ENCODE measurements at regions not wholly inside any gene's neighbourhood (a gene's known extent, or its start where the extent isn't known, plus 50 kb on each side); places are given as distances from the start of the nearest gene placed in this dataset.

DNA sequence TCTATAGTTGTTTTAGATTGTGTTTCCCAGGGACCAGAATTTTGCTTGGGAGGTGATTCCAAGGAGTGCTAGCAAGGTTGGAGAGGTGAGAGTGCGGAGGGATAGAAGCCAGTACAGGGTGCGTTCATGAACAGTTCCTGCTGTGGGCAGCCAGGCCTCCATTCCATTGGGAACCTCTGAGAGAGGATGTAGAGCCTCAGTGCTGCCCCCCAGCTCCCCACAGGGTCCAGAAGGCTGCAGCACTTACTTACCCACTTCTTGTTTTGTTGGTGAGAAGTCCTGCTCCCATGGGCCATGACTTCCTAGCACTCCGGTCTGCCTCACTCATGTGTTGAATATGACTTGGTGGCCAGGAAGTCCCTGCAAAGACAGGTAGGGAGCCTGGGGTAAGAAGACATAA, 128.2 kb upstream of the GAS1 start:
- TF ChIP-seq FOXP2 (optimal IDR thresholded peaks at IDR 0.05; ENCODE audit: borderline replicate concordance, extremely low read depth, extremely low read length, insufficient read depth): no peak
- no peak for TF ChIP-seq POLR2AphosphoS5 (IDR thresholded peaks at IDR 0.05; ENCODE audit: low read depth, low read length)
- TF ChIP-seq, protein P1, sequence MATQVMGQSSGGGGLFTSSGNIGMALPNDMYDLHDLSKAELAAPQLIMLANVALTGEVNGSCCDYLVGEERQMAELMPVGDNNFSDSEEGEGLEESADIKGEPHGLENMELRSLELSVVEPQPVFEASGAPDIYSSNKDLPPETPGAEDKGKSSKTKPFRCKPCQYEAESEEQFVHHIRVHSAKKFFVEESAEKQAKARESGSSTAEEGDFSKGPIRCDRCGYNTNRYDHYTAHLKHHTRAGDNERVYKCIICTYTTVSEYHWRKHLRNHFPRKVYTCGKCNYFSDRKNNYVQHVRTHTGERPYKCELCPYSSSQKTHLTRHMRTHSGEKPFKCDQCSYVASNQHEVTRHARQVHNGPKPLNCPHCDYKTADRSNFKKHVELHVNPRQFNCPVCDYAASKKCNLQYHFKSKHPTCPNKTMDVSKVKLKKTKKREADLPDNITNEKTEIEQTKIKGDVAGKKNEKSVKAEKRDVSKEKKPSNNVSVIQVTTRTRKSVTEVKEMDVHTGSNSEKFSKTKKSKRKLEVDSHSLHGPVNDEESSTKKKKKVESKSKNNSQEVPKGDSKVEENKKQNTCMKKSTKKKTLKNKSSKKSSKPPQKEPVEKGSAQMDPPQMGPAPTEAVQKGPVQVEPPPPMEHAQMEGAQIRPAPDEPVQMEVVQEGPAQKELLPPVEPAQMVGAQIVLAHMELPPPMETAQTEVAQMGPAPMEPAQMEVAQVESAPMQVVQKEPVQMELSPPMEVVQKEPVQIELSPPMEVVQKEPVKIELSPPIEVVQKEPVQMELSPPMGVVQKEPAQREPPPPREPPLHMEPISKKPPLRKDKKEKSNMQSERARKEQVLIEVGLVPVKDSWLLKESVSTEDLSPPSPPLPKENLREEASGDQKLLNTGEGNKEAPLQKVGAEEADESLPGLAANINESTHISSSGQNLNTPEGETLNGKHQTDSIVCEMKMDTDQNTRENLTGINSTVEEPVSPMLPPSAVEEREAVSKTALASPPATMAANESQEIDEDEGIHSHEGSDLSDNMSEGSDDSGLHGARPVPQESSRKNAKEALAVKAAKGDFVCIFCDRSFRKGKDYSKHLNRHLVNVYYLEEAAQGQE (IDR thresholded peaks at IDR 0.05; ENCODE audit: insufficient read depth in 1 of 2, low read depth in 2 of 2, low read length in 2 of 2): no peak
- no peak for TF ChIP-seq TAF1 (IDR thresholded peaks at IDR 0.05; ENCODE audit: borderline replicate concordance, insufficient read depth, low read length)
- no peak for TF ChIP-seq SIN3A (IDR thresholded peaks at IDR 0.05; ENCODE audit: borderline replicate concordance, insufficient read depth, low read length)

- TF ChIP-seq SIN3A (IDR thresholded peaks at IDR 0.05; ENCODE audit: borderline replicate concordance, insufficient read depth, low read length): no peak
- no peak for TF ChIP-seq FOXP2 (optimal IDR thresholded peaks at IDR 0.05; ENCODE audit: borderline replicate concordance, extremely low read depth, extremely low read length, insufficient read depth)
- TF ChIP-seq TAF1 (IDR thresholded peaks at IDR 0.05; ENCODE audit: borderline replicate concordance, insufficient read depth, low read length): no peak
- TF ChIP-seq, protein P1 (IDR thresholded peaks at IDR 0.05; ENCODE audit: insufficient read depth in 1 of 2, low read depth in 2 of 2, low read length in 2 of 2): no peak
- no peak for TF ChIP-seq POLR2AphosphoS5 (IDR thresholded peaks at IDR 0.05; ENCODE audit: low read depth, low read length)
Measured at GRCh38 chr9:87076825-87077224, 129.5 kb upstream of the GAS1 start.

- TF ChIP-seq TAF1 (IDR thresholded peaks at IDR 0.05; ENCODE audit: borderline replicate concordance, insufficient read depth, low read length) (no peak), FOXP2 (optimal IDR thresholded peaks at IDR 0.05; ENCODE audit: borderline replicate concordance, extremely low read depth, extremely low read length, insufficient read depth) (no peak), SIN3A (IDR thresholded peaks at IDR 0.05; ENCODE audit: borderline replicate concordance, insufficient read depth, low read length) (no peak), POLR2AphosphoS5 (IDR thresholded peaks at IDR 0.05; ENCODE audit: low read depth, low read length) (no peak)
- TF ChIP-seq, protein P1 (IDR thresholded peaks at IDR 0.05; ENCODE audit: insufficient read depth in 1 of 2, low read depth in 2 of 2, low read length in 2 of 2): no peak
Measured at GRCh38 chr9:87077986-87078385, 130.7 kb upstream of the GAS1 start.

DNA sequence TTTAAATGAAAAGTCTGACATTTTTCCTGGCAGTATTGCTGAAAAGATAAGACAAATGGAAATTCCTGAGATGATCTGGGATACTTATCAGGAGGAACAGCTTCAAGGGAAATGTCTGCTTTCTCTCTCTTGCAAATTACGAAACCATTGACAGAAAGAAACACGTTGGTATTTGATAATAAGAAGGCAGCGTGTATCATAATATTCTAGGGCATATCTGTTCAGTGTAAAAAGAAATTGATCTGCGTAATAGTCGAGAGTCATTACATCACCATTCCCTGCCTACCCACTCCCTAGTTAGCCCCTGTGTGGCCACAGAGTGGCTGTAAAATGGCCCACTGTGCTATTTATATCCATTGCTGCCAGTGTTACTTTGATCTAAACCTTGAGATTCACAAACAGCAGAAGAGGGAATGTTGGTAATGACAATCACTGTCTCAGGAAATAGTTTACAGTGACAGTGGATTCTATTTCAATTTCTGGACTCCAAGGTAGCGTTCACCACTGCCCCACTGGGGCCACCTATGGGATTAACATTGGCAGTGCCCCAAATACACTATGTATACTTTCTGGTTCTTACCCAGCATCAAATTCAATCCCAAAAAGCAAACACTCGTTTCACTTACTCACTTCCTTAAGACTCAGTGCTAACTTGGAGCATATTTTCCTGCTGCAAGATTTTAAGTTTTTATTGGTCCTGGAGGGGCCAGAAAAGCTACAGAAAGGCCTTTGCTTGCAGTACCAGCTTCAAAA, 133.4 kb upstream of the GAS1 start:
- no peak for TF ChIP-seq SIN3A (IDR thresholded peaks at IDR 0.05; ENCODE audit: borderline replicate concordance, insufficient read depth, low read length)
- no peak for TF ChIP-seq TAF1 (IDR thresholded peaks at IDR 0.05; ENCODE audit: borderline replicate concordance, insufficient read depth, low read length)
- TF ChIP-seq FOXP2 (optimal IDR thresholded peaks at IDR 0.05; ENCODE audit: borderline replicate concordance, extremely low read depth, extremely low read length, insufficient read depth): no peak
- TF ChIP-seq, protein P1 (IDR thresholded peaks at IDR 0.05; ENCODE audit: insufficient read depth in 1 of 2, low read depth in 2 of 2, low read length in 2 of 2): no peak
- TF ChIP-seq POLR2AphosphoS5 (IDR thresholded peaks at IDR 0.05; ENCODE audit: low read depth, low read length): no peak

All from PFSK-1 (cell line).